H4 (cell line): ENCODE measurements at regions not wholly inside any gene's neighbourhood (a gene's known extent, or its start where the extent isn't known, plus 50 kb on each side); places are given as distances from the start of the nearest gene placed in this dataset.
A peak's percentile ranks its signal among the peaks of the same experiment; 100 is the strongest.
"Not testable (repeated sequence)": the region's sequence is repeated elsewhere in the genome, so short reads cannot be mapped to it uniquely, and the experiment has no call there.

ENCODE experiments used
- DNase-seq: peaks from one replicate; pipeline ENCODE4 v3.0.0-alpha.2; 2015; ENCODE audit warnings: low spot score

DNA sequence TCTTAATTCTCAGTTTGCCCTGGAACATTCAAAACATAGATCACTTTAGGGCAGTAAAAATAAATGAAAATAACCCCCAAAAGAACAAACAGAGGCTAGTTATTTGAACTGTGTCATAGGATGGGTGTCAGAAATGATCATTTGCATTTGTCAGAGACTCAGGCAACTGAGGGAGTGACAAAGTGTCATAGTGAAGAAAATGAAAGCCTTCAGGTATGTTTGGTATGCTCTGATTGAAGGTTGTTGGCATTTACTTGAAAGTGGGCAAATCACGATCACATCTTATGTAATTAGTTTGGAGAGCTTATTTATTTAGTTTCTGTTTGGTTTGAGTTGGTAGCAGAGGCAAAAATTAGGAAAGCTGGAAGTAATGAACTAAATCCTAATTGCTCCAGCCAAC lies 880.9 kb downstream of the ANKRD7 start:
- DNase-seq, result no peak

DNA sequence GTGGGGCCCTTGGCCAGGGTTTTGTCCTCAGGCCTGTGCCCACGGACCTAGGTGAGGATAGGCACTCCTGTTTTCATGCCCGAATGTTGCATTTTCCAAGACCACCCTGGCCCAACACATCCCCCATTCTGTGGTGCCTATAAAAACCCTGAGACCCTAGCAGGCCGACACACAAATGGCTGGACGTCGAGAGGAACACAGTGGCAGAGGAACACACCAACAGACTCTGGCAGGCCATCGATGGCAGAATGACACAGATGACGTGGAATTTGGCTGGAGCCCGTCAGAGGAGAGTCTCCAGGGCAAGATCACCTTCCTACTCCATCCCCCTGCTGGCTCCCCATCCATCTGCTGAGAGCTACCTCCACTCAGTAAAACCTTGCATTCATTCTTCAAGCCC lies 898.8 kb downstream of the ANKRD7 start:
- DNase-seq, result no peak

DNA sequence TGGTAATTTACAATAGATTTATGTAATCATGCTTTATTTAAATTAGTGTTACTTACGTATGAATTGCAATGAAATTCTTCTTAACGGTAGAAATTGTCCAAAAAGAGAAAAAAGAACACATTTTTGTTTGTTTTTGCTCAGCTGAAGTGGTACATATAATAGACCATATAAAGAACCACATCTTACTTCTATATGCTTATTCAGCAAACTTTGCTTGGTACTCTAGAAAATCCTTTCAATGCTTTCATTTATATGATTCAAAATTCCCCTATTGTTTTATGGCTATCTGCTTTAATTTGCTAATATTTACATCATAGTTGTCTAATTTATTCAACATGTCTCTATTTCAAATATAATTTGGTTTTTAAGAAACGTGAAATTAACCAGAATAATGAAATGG lies 903.2 kb downstream of the ANKRD7 start:
- no peak for DNase-seq

DNA sequence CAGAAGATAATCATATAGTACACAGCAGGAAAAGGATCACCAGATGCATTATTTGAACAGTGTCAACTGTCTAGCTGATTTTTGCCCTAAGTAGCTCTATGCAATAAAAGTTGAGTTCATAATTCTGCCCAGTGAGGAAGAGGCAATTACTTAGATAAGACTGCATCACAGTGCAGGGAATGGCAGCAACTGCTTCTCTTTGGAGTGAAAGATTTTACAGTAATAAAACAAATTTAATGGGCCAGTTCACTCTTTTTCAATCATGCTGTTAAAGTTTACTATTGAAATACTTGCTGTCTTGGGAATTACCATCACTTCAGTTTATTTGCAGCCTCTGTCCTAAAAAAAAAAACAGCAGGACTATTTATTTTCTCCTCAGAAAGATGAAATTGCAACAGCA lies 907.9 kb downstream of the ANKRD7 start:
- DNase-seq, result no peak

DNA sequence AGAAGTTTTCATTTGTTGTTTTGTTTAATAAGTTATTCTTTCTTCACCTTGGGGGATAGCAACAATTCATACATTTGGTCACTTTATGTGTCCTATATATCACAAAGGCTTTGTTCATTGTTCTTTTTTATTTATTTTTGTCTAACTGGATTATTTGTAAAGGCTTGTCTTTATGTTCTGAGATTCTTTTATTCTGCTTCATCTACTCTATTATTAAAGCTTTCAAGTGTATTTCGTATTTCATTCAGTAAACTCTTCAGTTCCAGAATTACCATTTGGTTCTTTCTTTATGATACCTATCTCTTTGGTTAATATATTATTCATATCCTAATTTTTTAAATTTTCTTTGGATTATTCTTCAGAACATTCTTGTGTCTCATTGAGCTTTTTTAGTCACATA lies 942.9 kb downstream of the ANKRD7 start:
- DNase-seq, result no peak

DNA sequence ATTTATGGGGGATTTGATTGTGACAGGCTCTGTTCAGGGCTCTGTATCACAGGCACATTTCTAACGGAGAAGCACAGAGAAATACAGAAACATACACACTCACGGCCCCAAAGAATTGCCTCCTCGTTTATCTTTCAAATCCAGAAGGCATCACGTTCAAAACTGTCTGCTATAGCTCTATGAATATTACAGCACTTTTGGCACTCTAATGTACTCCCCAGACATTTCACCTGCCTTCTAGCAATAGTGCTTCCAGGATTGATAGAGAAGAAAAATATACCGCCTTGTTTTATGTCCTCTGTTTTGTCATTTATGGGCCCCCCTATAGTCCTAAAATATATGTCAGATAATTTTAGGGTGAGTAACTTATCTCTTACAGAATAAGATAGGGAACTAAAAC lies 947.5 kb downstream of the ANKRD7 start:
- no peak for DNase-seq

DNA sequence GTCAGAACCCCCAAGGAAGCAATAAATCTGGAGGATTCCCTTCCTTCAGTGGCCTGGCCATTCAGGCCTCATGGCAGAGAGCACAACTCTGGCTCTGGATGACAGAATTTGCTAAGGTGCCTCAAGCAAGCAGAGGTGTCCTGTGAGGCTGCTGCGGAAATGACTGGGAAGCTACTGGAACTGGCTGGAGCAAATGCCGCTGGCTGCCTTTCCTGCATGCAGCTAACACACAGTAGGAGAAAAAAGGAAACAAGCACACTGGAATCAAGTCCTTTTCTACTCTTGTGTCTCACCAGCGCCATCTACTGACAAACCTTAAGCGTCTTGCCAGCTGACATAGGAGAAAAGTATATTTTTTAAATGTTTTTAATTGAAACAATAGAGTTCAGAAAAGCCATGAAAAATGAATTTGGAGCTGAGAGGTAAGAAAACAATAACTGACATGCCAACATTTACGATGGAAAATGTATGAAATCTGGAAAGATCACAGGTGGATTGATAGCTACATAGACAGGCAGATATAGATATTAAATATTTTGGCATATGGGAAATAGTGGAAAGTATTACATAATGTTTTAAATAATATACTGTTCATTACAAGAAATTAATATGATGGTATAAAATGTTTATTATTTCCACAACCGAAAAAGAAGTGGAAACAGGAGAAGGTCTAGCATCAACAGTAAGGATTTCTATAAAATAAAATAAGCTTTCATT lies 951.6 kb downstream of the ANKRD7 start:
- peak; percentile 73 for DNase-seq

DNA sequence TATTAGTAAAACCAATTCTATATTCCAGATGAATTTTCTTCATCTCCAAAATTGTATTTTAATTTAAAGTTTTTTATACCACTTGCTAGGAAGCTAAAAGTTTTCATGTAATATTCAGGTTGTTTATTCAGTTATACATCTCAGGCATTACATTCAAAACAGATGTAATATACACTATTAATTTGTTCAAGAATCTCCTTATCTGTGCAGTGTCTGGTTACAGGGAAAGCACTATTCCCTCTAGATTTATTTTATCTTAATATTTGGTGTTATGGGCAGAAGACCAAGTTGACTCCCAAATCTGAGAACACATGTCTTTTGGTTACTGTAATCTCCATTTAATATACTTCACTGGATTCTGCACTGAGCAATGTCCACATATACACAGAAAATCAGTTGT lies 953.4 kb downstream of the ANKRD7 start:
- DNase-seq, result no peak

DNA sequence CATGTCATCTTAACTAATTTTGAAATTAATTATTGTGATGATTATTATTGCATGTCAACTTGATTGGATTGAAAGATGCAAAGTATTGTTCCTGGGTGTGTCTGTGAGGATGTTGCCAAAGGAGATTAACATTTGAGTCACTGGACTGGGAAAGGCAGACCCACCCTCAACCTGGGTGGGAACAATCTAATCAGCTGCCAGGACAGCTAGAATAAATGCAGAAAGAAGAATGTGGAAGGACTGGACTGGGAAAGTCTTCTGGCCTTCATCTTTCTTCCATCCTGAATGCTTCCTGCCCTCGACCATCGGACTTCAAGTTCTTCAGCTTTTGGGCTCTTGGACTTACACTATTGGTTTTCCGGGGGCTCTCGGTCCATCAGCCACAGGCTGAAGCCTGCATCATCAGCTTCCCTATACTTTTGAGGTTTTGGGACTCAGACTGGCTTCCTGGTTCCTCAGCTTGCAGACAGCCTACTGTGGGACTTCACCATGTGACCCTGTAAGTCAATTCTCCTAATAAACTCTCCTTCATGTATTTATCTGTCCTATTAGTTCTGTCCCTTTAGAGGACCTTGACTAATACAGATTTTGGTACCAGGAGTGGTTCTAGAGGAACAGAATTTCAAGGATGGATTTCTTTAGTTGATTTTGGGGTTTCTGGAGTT lies 959.8 kb downstream of the ANKRD7 start:
- DNase-seq, result no peak

DNA sequence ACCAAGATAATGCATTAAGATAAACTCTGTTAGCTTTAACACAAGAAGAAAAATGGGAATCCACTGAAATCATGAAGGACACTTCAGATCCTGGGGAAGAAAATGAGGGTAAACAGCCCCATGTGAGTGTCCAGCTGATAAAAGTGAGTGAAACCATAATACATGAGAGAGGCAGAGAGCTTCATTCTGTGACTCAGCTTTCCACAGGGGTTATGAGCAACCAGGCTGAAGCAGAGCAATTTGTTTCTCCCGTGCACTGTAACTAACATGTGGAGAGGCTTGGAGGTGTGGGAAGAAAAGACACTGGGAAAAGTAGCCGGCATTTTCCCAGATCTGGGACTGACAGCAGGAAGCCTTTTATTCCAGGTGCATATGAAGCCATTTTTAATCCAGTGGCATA lies 971.7 kb downstream of the ANKRD7 start:
- no peak for DNase-seq

DNA sequence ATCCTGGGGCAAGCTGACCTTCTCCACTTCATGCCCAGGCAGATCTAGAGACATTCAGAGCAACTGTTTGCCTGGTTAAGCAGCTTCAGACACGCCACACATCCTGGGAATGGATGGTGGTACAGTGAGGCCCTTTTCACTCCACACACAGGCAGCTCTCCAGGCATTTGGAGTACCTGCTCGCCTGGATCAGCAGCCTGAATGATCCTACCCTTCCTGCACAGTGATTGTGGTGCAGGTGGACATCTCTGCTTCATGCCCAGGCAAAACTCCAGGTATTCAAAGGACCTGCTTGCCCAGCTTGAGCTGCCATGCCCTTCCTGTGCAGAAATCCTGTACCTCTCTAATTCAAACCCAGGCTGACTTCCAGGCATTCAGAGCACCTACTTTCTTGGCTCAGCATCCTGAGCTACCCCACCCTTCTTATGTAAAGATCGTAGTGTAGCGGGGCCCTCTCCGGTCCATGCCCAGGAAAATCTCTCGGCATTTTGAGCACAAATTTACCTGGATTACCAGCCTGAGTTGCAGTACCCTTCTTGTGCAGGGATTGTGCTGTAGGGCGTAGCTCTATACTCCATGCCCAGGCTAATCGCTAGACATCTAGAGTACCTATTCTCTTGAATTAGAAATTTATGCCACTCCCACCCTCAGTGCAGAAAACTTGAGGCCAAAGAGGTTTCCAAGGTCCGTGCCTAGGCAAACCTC lies 972.8 kb downstream of the ANKRD7 start:
- DNase-seq, result no peak

DNA sequence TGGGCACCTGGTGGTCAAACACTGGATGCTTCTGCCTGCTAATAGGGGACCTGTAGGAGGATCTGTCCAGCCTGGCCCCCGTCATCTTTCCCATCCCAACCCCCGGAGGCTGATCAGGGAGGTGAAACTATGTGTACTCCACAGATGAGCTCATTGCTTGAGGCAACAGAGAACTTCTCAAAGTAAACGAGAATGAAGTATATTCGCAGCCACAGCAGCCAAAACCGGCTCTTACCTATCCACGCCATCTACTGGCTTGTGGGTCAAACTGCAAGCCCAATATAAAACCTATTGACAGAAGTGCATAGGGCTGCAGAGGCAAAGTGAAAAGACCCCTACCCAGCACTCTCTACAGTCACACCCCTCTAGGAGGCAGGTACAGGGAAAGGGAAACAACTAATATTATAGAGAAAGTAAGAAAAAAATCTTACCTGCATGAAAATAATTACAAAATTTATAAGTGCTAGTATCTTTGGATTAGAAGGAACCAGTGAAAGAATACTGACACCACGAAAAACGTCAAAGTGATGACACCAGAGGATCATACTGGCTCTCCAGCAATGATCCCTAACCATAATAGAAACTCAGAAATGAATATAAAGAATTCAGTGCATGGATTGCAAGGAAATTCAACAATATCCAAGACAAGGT lies 973.5 kb downstream of the ANKRD7 start:
- DNase-seq, result peak; percentile 71

DNA sequence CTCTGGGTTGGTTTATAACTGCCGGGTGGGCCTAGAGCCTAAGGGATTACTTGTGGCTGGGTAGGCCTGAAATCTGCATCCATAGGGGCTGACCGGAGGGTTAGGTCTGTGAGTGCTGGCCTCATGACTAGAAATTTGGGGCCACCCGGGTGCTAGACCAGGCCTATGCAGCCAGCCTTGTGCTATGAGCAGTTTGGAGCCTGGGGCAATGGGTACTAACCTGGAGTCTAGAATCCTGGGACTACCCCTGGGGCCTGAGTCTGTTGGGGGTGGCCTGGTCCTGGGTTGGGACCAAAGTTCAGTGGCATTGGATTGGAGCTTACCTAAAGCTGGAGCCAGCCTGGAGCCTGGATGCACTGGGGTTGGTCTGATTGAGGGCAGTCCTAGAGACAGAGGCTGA lies 995.2 kb downstream of the ANKRD7 start:
- no peak for DNase-seq

DNA sequence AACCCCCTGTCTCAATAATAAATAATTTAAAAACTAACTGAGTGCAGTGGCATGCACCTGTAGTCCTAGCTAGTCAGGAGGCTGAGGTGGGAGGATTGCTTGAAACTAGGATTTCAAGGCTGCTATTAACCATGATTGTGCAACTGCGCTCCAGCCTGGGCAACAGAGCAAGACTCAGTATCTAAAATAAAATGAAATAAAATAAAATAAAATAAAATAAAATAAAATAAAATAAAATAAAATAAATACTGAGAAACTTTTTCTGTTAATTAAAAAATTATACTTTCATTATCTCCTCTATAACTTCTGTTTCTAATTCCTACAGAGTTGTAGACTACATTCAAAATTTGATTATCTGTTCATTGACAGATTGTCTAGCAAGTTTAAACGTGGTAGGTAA lies 999.4 kb downstream of the ANKRD7 start:
- DNase-seq, result no peak

DNA sequence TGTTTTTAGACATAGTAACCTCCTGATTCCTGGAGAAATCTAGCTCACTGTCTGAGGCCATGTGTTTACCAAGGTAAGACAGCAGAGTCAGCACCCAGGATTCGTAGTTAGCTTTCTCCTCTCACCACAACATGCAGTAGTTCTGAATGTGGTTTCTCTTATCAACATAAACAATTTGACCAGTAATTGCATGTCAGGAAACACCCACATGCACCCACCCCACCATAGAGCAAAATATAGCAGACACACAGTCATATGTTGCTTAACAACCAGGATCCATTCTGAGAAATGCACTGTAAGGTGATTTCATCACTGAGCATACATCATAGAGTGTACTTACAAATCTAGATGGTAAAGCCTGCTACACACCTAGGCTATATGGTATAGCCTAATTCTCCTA lies 1004.0 kb downstream of the ANKRD7 start:
- peak; percentile 59 for DNase-seq

DNA sequence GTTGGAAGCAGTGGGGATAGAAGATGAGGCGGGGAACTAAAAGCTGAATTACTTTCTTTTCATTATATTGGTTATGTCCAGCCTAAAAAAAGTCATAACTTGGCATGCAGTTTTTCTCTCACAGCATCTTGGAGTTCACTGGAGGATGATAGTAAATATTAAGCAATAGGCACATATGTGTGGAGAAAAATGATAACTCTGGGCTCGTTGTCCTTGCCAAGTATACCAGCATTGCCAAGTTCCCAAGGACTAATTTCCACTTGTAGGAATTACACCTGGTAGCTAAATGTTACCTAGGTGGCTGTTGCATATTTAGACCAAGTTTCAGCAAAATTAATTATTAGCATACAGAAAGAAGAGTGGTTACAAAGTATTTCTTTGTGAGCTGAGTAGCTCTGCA lies 1007.6 kb downstream of the ANKRD7 start:
- no peak for DNase-seq

DNA sequence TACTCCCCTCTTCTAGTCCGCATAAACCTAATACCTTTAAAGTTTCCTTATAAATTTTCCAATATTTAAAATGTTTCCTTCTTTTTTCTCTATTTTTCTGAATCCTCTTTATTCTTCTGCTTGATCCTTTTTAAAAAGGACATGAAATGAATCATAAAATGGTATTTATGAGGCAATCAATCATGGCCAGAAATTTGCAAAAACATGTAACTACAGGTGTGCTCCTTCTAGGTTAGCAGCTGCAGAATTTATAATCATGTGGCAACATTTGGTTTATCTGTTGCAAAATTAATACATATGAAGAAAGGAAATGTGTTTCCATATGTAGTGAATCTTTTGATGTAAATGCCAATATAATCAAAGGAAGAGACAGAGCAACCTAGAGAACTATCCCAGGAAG lies 1008.5 kb downstream of the ANKRD7 start:
- DNase-seq, result no peak

DNA sequence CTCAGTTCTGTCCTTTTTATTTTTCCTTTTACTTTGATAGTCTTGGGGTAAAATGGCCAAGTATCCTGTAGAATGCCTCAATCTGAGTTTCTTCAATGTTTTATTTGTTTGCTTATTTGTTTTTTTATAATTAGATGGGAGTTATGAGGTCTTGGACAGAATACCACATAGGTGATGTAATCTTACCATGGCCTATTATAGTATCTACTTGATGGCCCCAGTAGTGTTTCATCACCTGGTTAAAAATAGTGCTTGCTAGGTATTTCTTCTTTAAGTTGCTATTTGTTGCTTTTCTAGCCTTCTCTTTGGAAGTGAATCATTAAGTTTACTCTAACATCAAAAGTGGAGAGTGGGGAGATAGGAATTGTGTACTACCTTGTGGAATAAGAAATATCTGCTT lies 1020.0 kb upstream of the KCND2 start:
- no peak for DNase-seq

DNA sequence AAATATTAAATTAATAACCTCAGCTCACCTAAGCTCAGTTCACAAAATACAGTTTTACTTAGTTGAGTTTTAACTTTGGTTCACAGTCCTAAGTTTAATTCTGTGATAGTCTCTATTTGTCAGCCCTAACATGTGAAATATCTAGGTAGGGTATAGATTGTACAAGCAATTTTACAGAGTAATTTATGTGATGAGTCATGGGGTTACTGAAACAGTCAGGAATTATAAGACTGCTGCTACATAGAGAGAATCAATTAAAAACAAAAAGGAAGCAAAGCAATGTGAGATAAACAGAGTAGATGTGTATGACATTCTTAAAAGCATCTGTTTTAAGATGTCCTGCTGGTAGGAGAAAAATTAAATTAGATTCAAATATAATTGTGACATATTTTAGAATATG lies 1018.2 kb upstream of the KCND2 start:
- no peak for DNase-seq

DNA sequence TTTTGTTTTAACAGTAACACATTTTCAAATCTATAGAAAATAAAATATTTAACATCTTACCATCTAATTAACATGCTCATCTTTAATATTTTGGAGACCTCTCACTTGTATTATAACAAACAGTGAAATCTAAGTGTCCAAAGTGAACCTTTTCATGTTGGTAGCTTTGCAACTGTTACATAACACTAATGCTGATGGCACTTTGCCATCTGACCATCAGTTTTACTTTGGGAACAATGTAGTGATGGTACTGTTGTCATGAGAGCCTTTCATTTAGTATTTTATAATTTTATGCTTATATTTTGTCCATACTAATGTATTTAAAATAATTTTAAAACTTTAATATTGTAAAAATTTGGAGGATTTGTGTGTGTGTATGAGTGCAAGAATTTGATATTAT lies 1017.0 kb upstream of the KCND2 start:
- no peak for DNase-seq

DNA sequence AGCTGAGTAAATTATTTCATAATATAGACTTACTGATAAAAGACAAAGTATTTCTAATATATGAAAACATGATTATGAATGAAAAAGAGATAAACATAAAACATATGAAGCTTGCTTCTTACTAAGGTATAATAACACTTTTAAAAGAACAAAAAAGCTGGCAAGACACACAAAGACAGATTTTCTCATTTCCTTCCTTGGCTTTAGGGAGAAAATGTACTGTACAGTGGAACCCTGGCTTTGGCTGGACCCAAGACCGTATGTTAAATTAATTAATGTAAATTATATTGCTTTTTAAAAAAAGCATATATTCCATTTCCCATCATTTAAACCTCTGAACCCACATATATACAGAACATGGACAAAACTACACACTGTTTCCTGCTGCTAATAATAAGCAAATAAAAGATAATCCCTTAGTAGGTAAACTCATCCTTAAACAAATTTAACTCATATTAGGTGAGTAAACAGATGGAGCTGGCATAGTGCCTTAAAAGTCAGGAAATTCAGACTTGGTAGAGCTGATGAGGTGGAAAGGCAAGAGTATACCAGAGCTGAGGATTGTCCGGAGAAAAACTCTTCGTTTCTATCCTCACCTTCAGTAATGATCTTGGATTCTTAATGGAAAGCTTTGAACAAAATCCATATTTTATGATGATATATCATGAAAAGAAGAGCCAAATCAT lies 1016.4 kb upstream of the KCND2 start:
- DNase-seq, result no peak

DNA sequence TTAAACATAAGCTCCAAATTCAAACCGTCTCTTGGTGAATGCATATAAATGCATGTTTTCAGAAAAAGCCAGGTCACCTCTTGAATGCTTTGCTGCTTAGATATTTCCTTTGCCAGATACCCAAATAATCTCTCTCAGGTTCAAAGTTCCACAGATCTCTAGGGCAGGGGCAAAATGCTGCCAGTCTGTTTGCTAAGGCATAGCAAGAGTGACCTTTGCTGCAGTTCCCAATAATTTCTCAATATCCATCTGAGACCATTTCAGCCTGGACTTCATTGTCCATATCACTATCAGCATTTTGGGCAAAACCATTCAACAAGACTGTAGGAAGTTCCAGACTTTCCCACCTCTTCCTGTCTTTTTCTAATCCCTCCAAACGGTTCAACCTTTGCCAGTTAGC lies 1006.2 kb upstream of the KCND2 start:
- not testable (repeated sequence) for DNase-seq
